H1 (cell line): ENCODE measurements at regions not wholly inside any gene's neighbourhood (a gene's known extent, or its start where the extent isn't known, plus 50 kb on each side); places are given as distances from the start of the nearest gene placed in this dataset.

ENCODE experiments used
- CTCF ChIA-PET: fragments of 300-600 bp; sonication (Branson Sonifier 250); formaldehyde crosslinking; loops from one replicate; lab custom pipeline; 2021; ENCODE audit not compliant: partially characterized antibody; lab: Charles Lee
- POLR2A ChIA-PET: fragments of 300-600 bp; sonication (Branson Sonifier 250); formaldehyde crosslinking; loops from one replicate; lab custom pipeline; 2021; ENCODE audit warnings: inconsistent platforms; ENCODE audit not compliant: partially characterized antibody; lab: Charles Lee
- DNase-seq, 2 experiments: peaks; one replicate each; pipeline versions ENCODE4 v3.0.0 to v3.0.0-alpha.2; 2010 to 2022; ENCODE audit warnings: low spot score in 2 of 2, low read depth in 1 of 2, mixed read lengths in 1 of 2
- FAIRE-seq: peaks from 2 replicates; lab custom pipeline; 2011; peaks lifted over from hg19 to GRCh38; lab: Jason Lieb, UNC
- H2AFZ ChIP-seq: 2 replicates; pipeline ENCODE4 v1.8.1; 2012; ENCODE audit warnings: low read length, inconsistent platforms
- H2AK5ac ChIP-seq: 2 replicates; pipeline ENCODE4 v1.6.1; 2013; ENCODE audit warnings: low read depth, low read length
- H2BK120ac ChIP-seq: replicated peaks from 2 replicates; pipeline ENCODE3; 2013; ENCODE audit warnings: low read depth, low read length, inconsistent platforms
- H2BK12ac ChIP-seq: 2 replicates; pipeline ENCODE4 v1.6.1; 2013; ENCODE audit warnings: low read depth, low read length
- H2BK15ac ChIP-seq: 2 replicates; pipeline ENCODE4 v1.6.1; 2013; ENCODE audit warnings: low read length
- H2BK20ac ChIP-seq: 2 replicates; pipeline ENCODE4 v1.6.1; 2013; ENCODE audit warnings: low read length
- H2BK5ac ChIP-seq: 2 replicates; pipeline ENCODE4 v1.6.1; 2013; ENCODE audit warnings: low read depth, low read length
- H3K14ac ChIP-seq: 2 replicates; pipeline ENCODE4 v1.6.1; 2013; ENCODE audit warnings: inconsistent platforms; ENCODE audit not compliant: insufficient read length
- H3K18ac ChIP-seq: 2 replicates; pipeline ENCODE4 v1.6.1; 2013; ENCODE audit warnings: low read length; ENCODE audit errors: extremely low read depth
- H3K23ac ChIP-seq: 2 replicates; pipeline ENCODE4 v1.6.1; 2013; ENCODE audit warnings: inconsistent platforms; ENCODE audit not compliant: insufficient read length
- H3K23me2 ChIP-seq: 2 replicates; pipeline ENCODE4 v1.6.1; 2013; ENCODE audit warnings: low read depth, low read length
- H3K27ac ChIP-seq: 2 replicates; pipeline ENCODE4 v1.6.1; 2011; ENCODE audit warnings: low read depth, low read length, inconsistent platforms
- H3K27me3 ChIP-seq, 4 experiments: replicated peaks in 1 of 4; 1 replicate in 1 of 4; 2 replicates in 3 of 4; pipeline versions ENCODE4 v1.6.1 to v1.8.1; 2011 to 2013; ENCODE audit warnings: low read length in 3 of 4, mild to moderate bottlenecking in 3 of 4, inconsistent platforms in 2 of 4, mixed read lengths in 2 of 4, moderate library complexity in 1 of 4; ENCODE audit not compliant: control insufficient read depth in 3 of 4, insufficient read depth in 3 of 4; ENCODE audit errors: extremely low read depth in 1 of 4
- H3K36me3 ChIP-seq, 4 experiments: 2 replicates each; pipeline versions ENCODE4 v1.6.1 to v1.8.1; 2011 to 2013; ENCODE audit warnings: mild to moderate bottlenecking in 4 of 4, low read length in 3 of 4, moderate library complexity in 2 of 4, control low read depth in 1 of 4, inconsistent platforms in 1 of 4; ENCODE audit not compliant: insufficient read depth in 4 of 4, control insufficient read depth in 2 of 4
- H3K4ac ChIP-seq: replicated peaks from 2 replicates; pipeline ENCODE3; 2013; ENCODE audit warnings: low read length, low read depth, mixed read lengths, inconsistent platforms; ENCODE audit not compliant: insufficient read length
- H3K4me1 ChIP-seq, 4 experiments: replicated peaks in 1 of 4; 1 replicate in 1 of 4; 2 replicates in 3 of 4; pipeline versions ENCODE4 v1.6.1 to v1.8.1; 2011 to 2013; ENCODE audit warnings: low read length in 3 of 4, inconsistent platforms in 2 of 4, mixed read lengths in 1 of 4; ENCODE audit not compliant: insufficient read depth in 4 of 4, control insufficient read depth in 3 of 4
- H3K4me2 ChIP-seq, 2 experiments: 2 replicates each; pipeline versions ENCODE4 v1.6.1 to v1.8.1; 2011 to 2013; ENCODE audit warnings: low read depth in 2 of 2, low read length in 2 of 2, control low read depth in 1 of 2, inconsistent platforms in 1 of 2, mild to moderate bottlenecking in 1 of 2; ENCODE audit not compliant: insufficient read depth in 1 of 2
- H3K4me3 ChIP-seq, 4 experiments: fragments of 200-600, 300-600 bp in 1 of 4; sonication (generic), shearing (Covaris generic), sonication (Bioruptor Twin) in 1 of 4; 2 replicates each; pipeline versions ENCODE4 v1.5.1 to v1.8.1; 2011 to 2016; ENCODE audit warnings: low read length in 4 of 4, low read depth in 3 of 4, control low read depth in 2 of 4, inconsistent platforms in 2 of 4, mild to moderate bottlenecking in 2 of 4, mixed read lengths in 1 of 4, moderate library complexity in 1 of 4; ENCODE audit not compliant: insufficient read depth in 2 of 4; ENCODE audit errors: extremely low read depth in 1 of 4
- H3K56ac ChIP-seq: replicated peaks from 2 replicates; pipeline ENCODE3; 2013; ENCODE audit warnings: low read depth, mild to moderate bottlenecking, mixed read lengths, low read length, inconsistent platforms; ENCODE audit not compliant: insufficient read length
- H3K79me1 ChIP-seq: 2 replicates; pipeline ENCODE4 v1.6.1; 2013; ENCODE audit warnings: low read depth, low read length, control low read depth
- H3K79me2 ChIP-seq, 2 experiments: 2 replicates each; pipeline versions ENCODE4 v1.6.1 to v1.8.1; 2012 to 2013; ENCODE audit warnings: low read length in 2 of 2, mild to moderate bottlenecking in 2 of 2, inconsistent platforms in 1 of 2; ENCODE audit not compliant: insufficient read depth in 2 of 2, control insufficient read depth in 1 of 2
- H3K9ac ChIP-seq, 4 experiments: replicated peaks in 1 of 4; 1 replicate in 1 of 4; 2 replicates in 3 of 4; pipeline versions ENCODE4 v1.6.1 to v1.8.1; 2011 to 2013; ENCODE audit warnings: low read depth in 3 of 4, low read length in 3 of 4, control low read depth in 2 of 4, mild to moderate bottlenecking in 2 of 4, moderate library complexity in 2 of 4, inconsistent platforms in 1 of 4; ENCODE audit errors: extremely low read depth in 1 of 4
- H3K9me3 ChIP-seq, 2 experiments: 2 replicates each; pipeline versions ENCODE4 v1.6.1 to v1.8.1; 2012 to 2013; ENCODE audit warnings: mild to moderate bottlenecking in 2 of 2, moderate library complexity in 2 of 2, control low read depth in 1 of 2, inconsistent platforms in 1 of 2, low read depth in 1 of 2, low read length in 1 of 2, mixed read lengths in 1 of 2; ENCODE audit not compliant: insufficient read depth in 2 of 2
- H4K20me1 ChIP-seq, 2 experiments: replicated peaks in 1 of 2; 2 replicates each; pipeline versions ENCODE3 to v1.8.1; 2011 to 2013; ENCODE audit warnings: inconsistent platforms in 2 of 2, low read length in 2 of 2, mild to moderate bottlenecking in 1 of 2; ENCODE audit not compliant: insufficient read depth in 2 of 2, control insufficient read depth in 1 of 2
- H4K5ac ChIP-seq: 2 replicates; pipeline ENCODE4 v1.6.1; 2013; ENCODE audit warnings: low read length, low read depth, mixed read lengths, inconsistent platforms; ENCODE audit not compliant: insufficient read length
- H4K8ac ChIP-seq: 2 replicates; pipeline ENCODE4 v1.8.0; 2013; ENCODE audit warnings: mild to moderate bottlenecking, moderate library complexity, low read length, inconsistent platforms; ENCODE audit not compliant: insufficient read depth; ENCODE audit errors: extremely low read depth
- H4K91ac ChIP-seq: replicated peaks from 2 replicates; pipeline ENCODE3; 2013; ENCODE audit warnings: low read length, mixed read lengths, inconsistent platforms; ENCODE audit not compliant: insufficient read length
- BACH1 ChIP-seq: IDR thresholded peaks from 2 replicates; pipeline ENCODE4 v1.6.1; 2012; ENCODE audit warnings: low read length, improper control_type of control experiment
- CEBPB ChIP-seq: IDR thresholded peaks from 2 replicates; pipeline ENCODE4 v1.6.1; 2012; ENCODE audit warnings: low read depth, low read length
- CHD2 ChIP-seq: IDR thresholded peaks from 2 replicates; pipeline ENCODE4 v1.6.1; 2012; ENCODE audit warnings: low read length, improper control_type of control experiment
- EGR1 ChIP-seq: IDR thresholded peaks from 2 replicates; pipeline ENCODE4 v1.6.1; 2011; ENCODE audit warnings: low read depth, low read length, borderline replicate concordance
- EP300 ChIP-seq, 2 experiments: IDR thresholded peaks; 1 replicate in 1 of 2; 2 replicates in 1 of 2; pipeline ENCODE4 v1.6.1; 2011 to 2012; ENCODE audit warnings: low read depth in 2 of 2, low read length in 2 of 2, mild to moderate bottlenecking in 2 of 2, borderline replicate concordance in 1 of 2, inconsistent platforms in 1 of 2, moderate library complexity in 1 of 2
- EZH2 ChIP-seq: fragments of 200-600 bp; sonication (generic); IDR thresholded peaks from 2 replicates; pipeline ENCODE4 v1.7.1; 2012; ENCODE audit warnings: low read depth, mild to moderate bottlenecking, moderate library complexity, low read length, inconsistent platforms; ENCODE audit not compliant: severe bottlenecking
- JUN ChIP-seq: IDR thresholded peaks from 2 replicates; pipeline ENCODE4 v1.6.1; 2011; ENCODE audit warnings: low read depth, mild to moderate bottlenecking, improper control_type of control experiment, low read length
- KDM5A ChIP-seq: fragments of 200-600 bp; IDR thresholded peaks from 2 replicates; pipeline ENCODE4 v1.7.1; 2012; ENCODE audit warnings: mild to moderate bottlenecking, low read length, inconsistent platforms, mixed read lengths
- RFX5 ChIP-seq: IDR thresholded peaks from 2 replicates; pipeline ENCODE4 v1.6.1; 2011; ENCODE audit warnings: low read depth, low read length, improper control_type of control experiment, borderline replicate concordance
- SP2 ChIP-seq: IDR thresholded peaks from 2 replicates; pipeline ENCODE4 v1.6.1; 2012; ENCODE audit warnings: mild to moderate bottlenecking, low read length, inconsistent platforms
- SP4 ChIP-seq: IDR thresholded peaks from 2 replicates; pipeline ENCODE4 v1.6.1; 2012; ENCODE audit warnings: low read length, inconsistent platforms
- SUZ12 ChIP-seq: fragments of 200-600 bp; sonication (generic); IDR thresholded peaks from 2 replicates; pipeline ENCODE4 v1.6.1; 2012; ENCODE audit warnings: mild to moderate bottlenecking, inconsistent platforms, low read length, moderate library complexity, mixed read lengths
- TAF1 ChIP-seq: IDR thresholded peaks from 2 replicates; pipeline ENCODE4 v1.6.1; 2011; ENCODE audit warnings: mild to moderate bottlenecking, low read depth, low read length
- USF2 ChIP-seq: IDR thresholded peaks from 2 replicates; pipeline ENCODE4 v1.6.1; 2011; ENCODE audit warnings: low read length, improper control_type of control experiment
- WGBS, 2 experiments: shearing (Covaris generic) in 1 of 2; methylation state at CpG; one replicate each; pipeline versions ENCODE4 v1.1.6 to v1.1.7; 2013 to 2015; ENCODE audit warnings: low lambda C conversion rate in 2 of 2, mixed read lengths in 2 of 2, inconsistent platforms in 1 of 2, low coverage in 1 of 2, missing lambda C conversion rate in 1 of 2; ENCODE audit not compliant: insufficient replicate concordance in 2 of 2, insufficient coverage in 1 of 2, insufficient read length in 1 of 2; ENCODE audit errors: extremely low coverage in 1 of 2, missing lambda C conversion rate in 1 of 2; 5-methylcytosine and 5-hydroxymethylcytosine counted together

- ChIA-PET POLR2A (interaction anchor here (2.3 kb wide), 1 partner anchor 12 kb away, joined by 7 read pairs; no protein-coding TSS in a partner anchor), CTCF (interaction anchor here (1.3 to 4.2 kb wide), 5 partner anchors 9 to 21 kb away, joined by 4 to 25 read pairs (median 7); no protein-coding TSS in a partner anchor)
- FAIRE-seq = no peak
- no peak overlapping the region for H2BK20ac ChIP-seq
- peaks cover 0 to 5% (median 4%) of the 10 kb centered on the region in 4 experiments; a peak in 2 of 8 replicates for H3K36me3 ChIP-seq
- H3K79me1 ChIP-seq = peaks cover 17% of the 10 kb centered on the region; the same call in 1 of the 2 replicates
- H3K79me2 ChIP-seq = peaks cover 0 to 76% of the 10 kb centered on the region in 2 experiments; a peak in 3 of 4 replicates
- H2AK5ac ChIP-seq = no peak overlapping the region
- no peak overlapping the region for H4K91ac ChIP-seq
- H3K9ac ChIP-seq = no peak overlapping the region
- H3K9me3 ChIP-seq = no peaks in the 10 kb centered on the region
- H3K23me2 ChIP-seq = no peaks in the 10 kb centered on the region
- H3K56ac ChIP-seq = no peak overlapping the region
- H3K4ac ChIP-seq = no peak overlapping the region
- no peak overlapping the region for H2BK15ac ChIP-seq
- H3K14ac ChIP-seq = no peak overlapping the region
- no peak overlapping the region for H2BK120ac ChIP-seq
- H3K27ac ChIP-seq = 0 out of 2 replicates have a peak overlapping the region, but pooled peaks have one; percentile 34
- H3K23ac ChIP-seq = no peak overlapping the region
- H4K8ac ChIP-seq = no peak overlapping the region
- no peak overlapping the region for H2BK12ac ChIP-seq
- no peak overlapping the region for H4K5ac ChIP-seq
- peak overlapping the region; percentile 32; the same call in 1 of the 2 replicates for H2BK5ac ChIP-seq
- peaks cover 0 to 2% (median 0%) of the 10 kb centered on the region in 4 experiments; a peak in 3 of 7 replicates for H3K4me1 ChIP-seq
- no peak overlapping the region for H3K4me3 ChIP-seq
- DNase-seq = no peak
- 89% methylated on average over 10 of the region's 10 CpGs; no CpG with 5 or more reads in 1 of the 2 experiments for WGBS, 2 experiments
- H4K20me1 ChIP-seq = peaks cover 12 to 33% of the 10 kb centered on the region in 2 experiments
- H2AFZ ChIP-seq = no peak overlapping the region
- no peak overlapping the region for H3K4me2 ChIP-seq
- H3K18ac ChIP-seq = no peak overlapping the region; the same call in 1 of the 2 replicates
- no peaks in the 10 kb centered on the region for H3K27me3 ChIP-seq
- TF ChIP-seq JUN = no peak
- TF ChIP-seq BACH1 = no peak
- no peak for TF ChIP-seq EP300 (IDR thresholded peaks at IDR 0.05; ENCODE audit: borderline replicate concordance in 1 of 2, low read depth in 2 of 2, low read length in 2 of 2)
- no peak for TF ChIP-seq TAF1
- no peak for TF ChIP-seq CEBPB
- no peak for TF ChIP-seq SP2
- TF ChIP-seq SUZ12 = no peak
- no peak for TF ChIP-seq CHD2
- TF ChIP-seq USF2 = no peak
- TF ChIP-seq EGR1 = no peak
- no peak for TF ChIP-seq RFX5
- TF ChIP-seq KDM5A = no peak
- no peak for TF ChIP-seq EZH2
- TF ChIP-seq SP4 = no peak
Measured at GRCh38 chr12:124488520-124488919, 78.9 kb downstream of the NCOR2 start.
